ENCODE measurements at regions not wholly inside any gene's neighbourhood (a gene's known extent, or its start where the extent isn't known, plus 50 kb on each side); places are given as distances from the start of the nearest gene placed in this dataset.

GRCh38 chr18:72201032-72201431 lies 343.1 kb downstream of the CBLN2 start:
- H3K27me3 Mint-ChIP-seq (ENCODE audit: insufficient read depth, unreplicated experiment), result peaks cover 16% of the 10 kb centered on the region
- ChIA-PET POLR2A (no interaction called here), CTCF (no interaction called here)
- intact Hi-C loops (cut with micrococcal nuclease), result no loop called here
- H3K4me3 Mint-ChIP-seq (ENCODE audit: unreplicated experiment), result peak overlapping the region; percentile 10
- peak overlapping the region; percentile 1 for H3K27ac Mint-ChIP-seq (ENCODE audit: low read depth, unreplicated experiment)
- H3K36me3 Mint-ChIP-seq (ENCODE audit: insufficient read depth, unreplicated experiment), result no peaks in the 10 kb centered on the region
- no peak for TF ChIP-seq CTCF (IDR thresholded peaks at IDR 0.05; ENCODE audit: unreplicated experiment)
- H3K9me3 Mint-ChIP-seq (ENCODE audit: unreplicated experiment), result no peaks in the 10 kb centered on the region
- peaks cover 14% of the 10 kb centered on the region for H3K4me1 Mint-ChIP-seq (ENCODE audit: insufficient read depth, unreplicated experiment)
- no peak for DNase-seq (ENCODE audit: unreplicated experiment)
- no TSS peak for BruUV-seq (replicated peaks)

- intact Hi-C loops (cut with micrococcal nuclease), result no loop called here
- no peaks in the 10 kb centered on the region for H3K9me3 Mint-ChIP-seq (ENCODE audit: unreplicated experiment)
- POLR2A ChIA-PET, result no interaction called here
- no TSS peak for BruUV-seq (replicated peaks)
- peaks cover 16% of the 10 kb centered on the region for H3K27me3 Mint-ChIP-seq (ENCODE audit: insufficient read depth, unreplicated experiment)
- no peaks in the 10 kb centered on the region for H3K36me3 Mint-ChIP-seq (ENCODE audit: insufficient read depth, unreplicated experiment)
- CTCF ChIA-PET, result interaction anchor here (0.6 kb wide), 1 partner anchor 158 kb away, joined by 3 read pairs; no protein-coding TSS in a partner anchor
- no peak for TF ChIP-seq CTCF (IDR thresholded peaks at IDR 0.05; ENCODE audit: unreplicated experiment)
- H3K27ac Mint-ChIP-seq (ENCODE audit: low read depth, unreplicated experiment), result no peak overlapping the region
- no peak overlapping the region for H3K4me3 Mint-ChIP-seq (ENCODE audit: unreplicated experiment)
- peaks cover 14% of the 10 kb centered on the region for H3K4me1 Mint-ChIP-seq (ENCODE audit: insufficient read depth, unreplicated experiment)
- no peak for DNase-seq (ENCODE audit: unreplicated experiment)
Measured at GRCh38 chr18:72197591-72197990, 346.6 kb downstream of the CBLN2 start.

GRCh38 chr18:72194072-72194471 lies 350.1 kb downstream of the CBLN2 start:
- Mint-ChIP-seq H3K9me3 (ENCODE audit: unreplicated experiment) (no peaks in the 10 kb centered on the region), H3K36me3 (ENCODE audit: insufficient read depth, unreplicated experiment) (no peaks in the 10 kb centered on the region), H3K27ac (ENCODE audit: low read depth, unreplicated experiment) (no peak overlapping the region), H3K27me3 (ENCODE audit: insufficient read depth, unreplicated experiment) (no peaks in the 10 kb centered on the region), H3K4me3 (ENCODE audit: unreplicated experiment) (no peak overlapping the region), H3K4me1 (ENCODE audit: insufficient read depth, unreplicated experiment) (no peaks in the 10 kb centered on the region)
- CTCF ChIA-PET, result no interaction called here
- POLR2A ChIA-PET, result no interaction called here
- BruUV-seq (replicated peaks), result no TSS peak
- TF ChIP-seq CTCF (IDR thresholded peaks at IDR 0.05; ENCODE audit: unreplicated experiment), result no peak
- DNase-seq (ENCODE audit: unreplicated experiment), result no peak
- intact Hi-C loops (cut with micrococcal nuclease), result no loop called here

- no peaks in the 10 kb centered on the region for H3K36me3 Mint-ChIP-seq (ENCODE audit: insufficient read depth, unreplicated experiment)
- H3K27ac Mint-ChIP-seq (ENCODE audit: low read depth, unreplicated experiment), result no peak overlapping the region
- no peaks in the 10 kb centered on the region for H3K4me1 Mint-ChIP-seq (ENCODE audit: insufficient read depth, unreplicated experiment)
- no peak for DNase-seq (ENCODE audit: unreplicated experiment)
- POLR2A ChIA-PET, result no interaction called here
- CTCF ChIA-PET, result no interaction called here
- H3K27me3 Mint-ChIP-seq (ENCODE audit: insufficient read depth, unreplicated experiment), result no peaks in the 10 kb centered on the region
- intact Hi-C loops (cut with micrococcal nuclease), result no loop called here
- BruUV-seq (replicated peaks), result no TSS peak
- TF ChIP-seq CTCF (IDR thresholded peaks at IDR 0.05; ENCODE audit: unreplicated experiment), result no peak
- H3K4me3 Mint-ChIP-seq (ENCODE audit: unreplicated experiment), result no peak overlapping the region
- H3K9me3 Mint-ChIP-seq (ENCODE audit: unreplicated experiment), result no peaks in the 10 kb centered on the region
Measured at GRCh38 chr18:72187956-72188355, 356.2 kb downstream of the CBLN2 start.

All from MCF 10A (cell line).